LNCaP clone FGC (cell line): ENCODE measurements at regions not wholly inside any gene's neighbourhood (a gene's known extent, or its start where the extent isn't known, plus 50 kb on each side); places are given as distances from the start of the nearest gene placed in this dataset.

ENCODE experiments used
- DNase-seq: peaks from one replicate; pipeline ENCODE4 v3.0.0-alpha.2; 2011; ENCODE audit warnings: low read depth
- H3K4me3 ChIP-seq: 2 replicates; pipeline ENCODE4 v1.5.1; 2011; ENCODE audit warnings: mild to moderate bottlenecking, low read depth, low read length, control low read depth
- TF ChIP-seq, protein P1 (sequence below): IDR thresholded peaks from 2 replicates; pipeline ENCODE4 v1.5.1; 2012; ENCODE audit warnings: mild to moderate bottlenecking; ENCODE audit not compliant: control insufficient read depth, insufficient read depth; ENCODE audit errors: extremely low read depth

DNA sequence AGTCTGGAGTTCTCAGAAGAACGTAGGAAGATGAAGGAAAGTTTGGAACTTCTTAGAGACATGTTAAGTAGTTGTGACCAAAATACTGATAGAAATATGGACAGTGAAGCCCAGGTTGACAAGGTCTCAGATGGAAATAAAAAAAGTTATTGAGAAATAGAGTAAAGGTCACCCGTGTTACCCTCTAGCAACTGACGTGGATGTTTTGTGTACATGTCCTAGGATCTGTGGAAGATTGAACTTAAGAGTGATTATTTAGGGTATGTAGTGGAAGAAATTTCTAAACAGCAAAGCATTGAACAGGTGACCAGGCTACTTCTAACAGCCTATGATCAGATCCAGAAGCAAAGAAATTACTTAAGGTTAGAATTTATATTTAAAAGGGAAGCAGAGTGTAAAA, 1020.4 kb downstream of the FSTL5 start:
- no peak for DNase-seq
- no peak overlapping the region for H3K4me3 ChIP-seq
- TF ChIP-seq, protein P1, sequence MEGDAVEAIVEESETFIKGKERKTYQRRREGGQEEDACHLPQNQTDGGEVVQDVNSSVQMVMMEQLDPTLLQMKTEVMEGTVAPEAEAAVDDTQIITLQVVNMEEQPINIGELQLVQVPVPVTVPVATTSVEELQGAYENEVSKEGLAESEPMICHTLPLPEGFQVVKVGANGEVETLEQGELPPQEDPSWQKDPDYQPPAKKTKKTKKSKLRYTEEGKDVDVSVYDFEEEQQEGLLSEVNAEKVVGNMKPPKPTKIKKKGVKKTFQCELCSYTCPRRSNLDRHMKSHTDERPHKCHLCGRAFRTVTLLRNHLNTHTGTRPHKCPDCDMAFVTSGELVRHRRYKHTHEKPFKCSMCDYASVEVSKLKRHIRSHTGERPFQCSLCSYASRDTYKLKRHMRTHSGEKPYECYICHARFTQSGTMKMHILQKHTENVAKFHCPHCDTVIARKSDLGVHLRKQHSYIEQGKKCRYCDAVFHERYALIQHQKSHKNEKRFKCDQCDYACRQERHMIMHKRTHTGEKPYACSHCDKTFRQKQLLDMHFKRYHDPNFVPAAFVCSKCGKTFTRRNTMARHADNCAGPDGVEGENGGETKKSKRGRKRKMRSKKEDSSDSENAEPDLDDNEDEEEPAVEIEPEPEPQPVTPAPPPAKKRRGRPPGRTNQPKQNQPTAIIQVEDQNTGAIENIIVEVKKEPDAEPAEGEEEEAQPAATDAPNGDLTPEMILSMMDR = no peak

DNA sequence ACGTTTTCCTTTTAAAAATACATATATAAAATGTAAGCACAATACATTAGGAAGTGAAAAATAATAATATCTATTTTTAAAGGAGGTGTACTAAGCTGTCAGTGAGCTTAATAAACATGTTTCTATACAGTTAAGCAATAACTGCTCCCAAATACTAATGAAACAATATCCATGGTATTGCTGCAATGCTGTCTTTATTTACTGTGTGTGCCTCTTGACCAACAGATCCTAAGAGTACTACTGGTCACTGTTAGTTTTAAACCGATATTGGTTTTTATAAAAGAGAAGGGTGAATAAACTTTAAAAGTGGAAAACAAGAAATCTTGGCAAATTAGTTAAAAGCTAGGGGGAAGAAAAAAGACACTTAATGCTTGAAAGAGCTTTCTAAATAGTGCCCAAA, 1029.0 kb downstream of the FSTL5 start:
- no peak overlapping the region for H3K4me3 ChIP-seq

DNA sequence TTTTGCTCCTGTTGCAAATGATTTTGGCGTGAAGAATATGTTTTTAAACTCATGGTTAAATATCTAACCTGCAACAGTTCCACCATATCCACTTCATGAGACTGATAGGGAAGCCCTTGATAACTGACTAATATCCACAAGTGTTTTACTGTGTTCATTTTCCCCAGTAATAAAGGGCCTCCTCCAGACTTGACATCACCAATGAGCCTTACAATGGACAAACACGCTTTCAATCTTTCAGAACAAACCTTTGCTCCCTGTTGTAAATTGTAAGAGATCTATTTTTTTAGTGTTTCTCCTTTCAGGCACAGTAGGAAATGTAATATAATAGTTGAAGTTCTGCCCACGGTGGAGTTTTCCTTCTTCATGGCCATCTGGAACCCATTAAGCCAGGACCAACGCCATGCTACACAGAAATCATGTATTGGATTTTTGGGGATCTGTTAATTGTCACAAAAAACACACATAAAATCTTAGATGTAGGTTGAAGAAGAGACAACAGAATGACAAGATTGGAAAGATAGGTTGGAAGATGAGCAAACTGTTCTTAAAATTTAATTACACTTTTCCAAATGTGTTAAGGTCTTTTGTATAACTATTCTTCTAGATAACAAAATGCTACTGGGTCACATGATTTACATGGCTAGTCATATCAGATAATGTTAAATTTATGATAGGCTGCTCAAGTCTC, 1030.1 kb downstream of the FSTL5 start:
- TF ChIP-seq, protein P1 = no peak
- no peak for DNase-seq
- no peak overlapping the region for H3K4me3 ChIP-seq

More for the DNA sequence above, 1029.0 kb downstream of the FSTL5 start:
- DNase-seq = no peak
- TF ChIP-seq, protein P1 = no peak

DNA sequence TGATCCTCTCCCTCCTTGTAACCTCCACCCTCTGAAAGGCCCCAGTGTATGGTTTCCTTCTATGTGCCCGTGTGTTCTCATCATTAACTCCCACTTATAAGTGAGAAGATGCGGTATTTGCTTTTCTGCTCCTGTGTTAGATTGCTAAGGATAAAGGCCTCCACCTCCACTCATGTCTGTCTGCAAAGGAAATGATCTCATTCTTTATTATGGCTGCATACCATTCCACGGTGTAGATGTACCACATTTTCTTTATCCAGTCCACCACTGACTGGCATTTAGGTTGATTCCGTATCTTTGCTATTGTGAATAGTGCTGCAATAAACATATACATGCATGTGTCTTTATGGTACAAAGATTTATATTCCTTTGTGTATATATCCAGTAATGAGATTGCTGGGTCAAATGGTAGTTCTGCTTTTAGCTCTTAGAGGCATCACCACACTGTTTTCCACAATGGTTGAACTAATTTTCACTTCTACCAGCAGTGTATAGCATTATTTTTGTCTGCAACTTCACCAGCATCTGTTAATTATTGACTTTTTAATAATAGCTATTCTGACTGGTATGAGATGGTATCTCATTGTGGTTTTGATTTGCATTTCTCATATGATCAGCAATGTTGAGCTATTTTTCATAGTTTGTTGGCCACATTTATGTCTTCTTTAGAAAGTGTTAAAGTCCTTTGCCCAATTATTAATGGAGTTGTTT, 1030.9 kb downstream of the FSTL5 start:
- no peak for DNase-seq
- no peak overlapping the region for H3K4me3 ChIP-seq
- TF ChIP-seq, protein P1 = no peak

DNA sequence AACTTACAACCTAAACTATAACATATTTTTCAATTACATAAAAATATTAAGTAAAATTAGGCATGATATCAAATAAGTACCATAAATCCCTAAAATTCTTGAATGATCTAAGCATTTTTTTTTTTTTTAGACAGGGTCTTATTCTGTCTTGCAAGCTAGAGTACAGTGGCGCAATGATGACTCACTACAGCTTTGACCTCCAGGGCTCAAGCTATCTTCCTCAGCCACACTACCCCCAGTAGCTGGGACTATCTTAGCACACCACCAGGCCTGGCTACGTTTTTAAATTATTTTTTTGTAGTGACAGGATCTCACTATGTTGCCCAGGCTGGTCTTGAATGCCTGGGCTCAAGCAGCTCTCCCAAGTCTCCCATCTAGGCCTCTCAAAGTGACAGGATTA, 1042.3 kb downstream of the FSTL5 start:
- DNase-seq = no peak
- TF ChIP-seq, protein P1 = no peak
- no peak overlapping the region for H3K4me3 ChIP-seq

DNA sequence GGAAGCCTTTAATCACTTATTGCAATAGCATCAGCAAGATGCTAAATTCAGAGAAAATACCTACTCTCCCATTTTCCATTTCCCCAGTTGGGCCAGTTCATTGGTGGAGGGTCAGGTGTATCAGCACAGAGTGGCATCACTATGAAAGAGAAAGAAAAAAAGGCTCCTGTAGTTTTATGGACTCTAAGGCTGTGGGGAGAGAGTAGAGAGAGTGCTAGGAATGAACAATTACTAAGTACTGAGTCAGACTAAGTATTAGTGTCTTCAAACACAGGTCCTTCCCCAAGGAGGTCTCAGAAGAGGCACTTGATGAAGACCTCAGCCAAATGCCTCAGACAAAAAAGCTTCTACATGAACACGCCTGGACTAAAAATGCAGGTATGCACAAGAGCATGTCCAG, 1061.9 kb downstream of the FSTL5 start:
- no peak overlapping the region for H3K4me3 ChIP-seq

More for the DNA sequence above, 1061.9 kb downstream of the FSTL5 start:
- DNase-seq = no peak
- TF ChIP-seq, protein P1 = no peak
